HCT116 (cell line): ENCODE measurements at regions not wholly inside any gene's neighbourhood (a gene's known extent, or its start where the extent isn't known, plus 50 kb on each side); places are given as distances from the start of the nearest gene placed in this dataset.

Source experiments
- ATAC-seq: fragments of 200-7000 bp; cut with Tn5 transposase; 2 replicates; pipeline ENCODE4 v1.9.1; 2020; ENCODE audit warnings: mild to moderate bottlenecking, moderate library complexity
- BruUV-seq: library from RNA; stranded (reverse); fragments of 400-500 nt; replicated peaks from 2 replicates; lab custom pipeline; 2021; lab: Mats Ljungman, UMichigan
- CTCF ChIA-PET: fragments of 300-600 bp; sonication (Branson Sonifier 250); formaldehyde crosslinking; loops from one replicate; lab custom pipeline; 2021; ENCODE audit warnings: antibody characterized with exemption; lab: Charles Lee
- POLR2A ChIA-PET: fragments of 300-600, 350-600 bp; sonication (Branson Sonifier 250); formaldehyde crosslinking; loops from one replicate; lab custom pipeline; 2021; ENCODE audit warnings: antibody characterized with exemption; lab: Charles Lee
- RAD21 ChIA-PET, 2 experiments: fragments of 300-600 bp; sonication (Branson Sonifier 250); formaldehyde crosslinking; loops; one replicate each; lab custom pipeline; 2023; ENCODE audit warnings: low total read pairs in 2 of 2; ENCODE audit not compliant: uncharacterized antibody in 2 of 2, unreplicated experiment in 2 of 2, low non-redundant PET in 1 of 2; lab: Charles Lee
- DNase-seq: peaks from one replicate; pipeline ENCODE4 v3.0.0-alpha.2; 2010; ENCODE audit warnings: low read depth, low spot score
- H2AFZ ChIP-seq: fragments of 200-600 bp; shearing (Covaris generic), sonication (generic); 2 replicates; pipeline ENCODE4 v1.6.1; 2017; ENCODE audit warnings: low read depth, mixed run types, mixed read lengths, antibody characterized with exemption, low read length; ENCODE audit not compliant: poor library complexity, severe bottlenecking
- H3K27ac ChIP-seq: 2 replicates; pipeline ENCODE4 v1.5.1; 2012; ENCODE audit warnings: low read depth, low read length
- H3K27me3 ChIP-seq: fragments of 200-600 bp; sonication (generic); 2 replicates; pipeline ENCODE4 v1.6.1; 2016; ENCODE audit warnings: mixed run types, low read length, mixed read lengths; ENCODE audit not compliant: insufficient read depth
- H3K36me3 ChIP-seq, 2 experiments: fragments of 200-500 bp in 1 of 2; fragments of 200-600 bp in 1 of 2; sonication (Bioruptor generic) in 1 of 2; sonication (generic) in 1 of 2; 2 replicates each; pipeline versions ENCODE4 v1.5.1 to v1.6.1; 2014 to 2016; ENCODE audit warnings: low read length in 2 of 2, inconsistent platforms in 1 of 2, mixed read lengths in 1 of 2, mixed run types in 1 of 2; ENCODE audit not compliant: insufficient read depth in 2 of 2, control insufficient read depth in 1 of 2
- H3K4me1 ChIP-seq, 2 experiments: fragments of 200-600 bp in 1 of 2; sonication (generic) in 1 of 2; 2 replicates each; pipeline versions ENCODE4 v1.5.1 to v1.6.1; 2012 to 2017; ENCODE audit warnings: low read length in 2 of 2, inconsistent platforms in 1 of 2, mild to moderate bottlenecking in 1 of 2, mixed read lengths in 1 of 2, mixed run types in 1 of 2, moderate library complexity in 1 of 2; ENCODE audit not compliant: insufficient read depth in 2 of 2, control insufficient read depth in 1 of 2
- H3K4me2 ChIP-seq: fragments of 200-600 bp; sonication (generic); 2 replicates; pipeline ENCODE4 v1.6.1; 2017; ENCODE audit warnings: mixed run types, low read length, mixed read lengths
- H3K4me3 ChIP-seq, 2 experiments: fragments of 200-600 bp in 1 of 2; sonication (generic) in 1 of 2; replicated peaks in 1 of 2; 2 replicates each; pipeline ENCODE4 v1.5.1; 2011 to 2016; ENCODE audit warnings: low read length in 2 of 2, control low read depth in 1 of 2, low read depth in 1 of 2, mild to moderate bottlenecking in 1 of 2, mixed read lengths in 1 of 2, mixed run types in 1 of 2
- H3K79me2 ChIP-seq: fragments of 200-600 bp; sonication (generic); 2 replicates; pipeline ENCODE4 v1.6.1; 2017; ENCODE audit warnings: mild to moderate bottlenecking, mixed run types, low read length, moderate library complexity, mixed read lengths; ENCODE audit not compliant: insufficient read depth
- H3K9ac ChIP-seq: fragments of 200-600 bp; sonication (generic); 2 replicates; pipeline ENCODE4 v1.6.1; 2016; ENCODE audit warnings: low read length, mixed read lengths
- H3K9me2 ChIP-seq: fragments of 200-600 bp; sonication (generic), shearing (Covaris generic); 2 replicates; pipeline ENCODE4 v1.6.1; 2017; ENCODE audit warnings: mixed run types, mild to moderate bottlenecking, moderate library complexity; ENCODE audit not compliant: insufficient read depth
- H3K9me3 ChIP-seq, 2 experiments: fragments of 200-500 bp in 1 of 2; fragments of 200-600 bp in 1 of 2; sonication (Bioruptor generic) in 1 of 2; sonication (generic) in 1 of 2; 2 replicates each; pipeline ENCODE4 v1.6.1; 2014 to 2017; ENCODE audit warnings: low read length in 2 of 2, mixed read lengths in 2 of 2, inconsistent platforms in 1 of 2, low read depth in 1 of 2, mild to moderate bottlenecking in 1 of 2, mixed run types in 1 of 2, moderate library complexity in 1 of 2; ENCODE audit not compliant: control insufficient read depth in 1 of 2, insufficient read depth in 1 of 2
- H4K20me1 ChIP-seq: fragments of 200-600 bp; sonication (generic), shearing (Covaris generic); 2 replicates; pipeline ENCODE4 v1.6.1; 2017; ENCODE audit warnings: mixed run types, mild to moderate bottlenecking, moderate library complexity; ENCODE audit not compliant: insufficient read depth
- ATF3 ChIP-seq: IDR thresholded peaks from 2 replicates; pipeline ENCODE4 v1.6.1; 2012
- CBX3 ChIP-seq: IDR thresholded peaks from 2 replicates; pipeline ENCODE4 v1.6.1; 2012; ENCODE audit warnings: low read depth
- CTCF ChIP-seq, 3 experiments: fragments of 200-600 bp in 1 of 3; sonication (generic) in 1 of 3; IDR thresholded peaks in 2 of 3; conservative IDR thresholded peaks in 1 of 3; 2 replicates each; pipeline ENCODE4 v1.5.1; 2012 to 2017; ENCODE audit warnings: low read depth in 2 of 3, low read length in 2 of 3, antibody characterized with exemption in 1 of 3, borderline replicate concordance in 1 of 3, control low read depth in 1 of 3, mild to moderate bottlenecking in 1 of 3, mixed read lengths in 1 of 3, mixed run types in 1 of 3, moderate library complexity in 1 of 3; ENCODE audit not compliant: insufficient read depth in 1 of 3
- EGR1 ChIP-seq: IDR thresholded peaks from 2 replicates; pipeline ENCODE4 v1.6.1; 2012; ENCODE audit warnings: low read depth
- ELF1 ChIP-seq: IDR thresholded peaks from 2 replicates; pipeline ENCODE4 v1.6.1; 2012; ENCODE audit warnings: low read depth, borderline replicate concordance
- EZH2 ChIP-seq: fragments of 200-600 bp; sonication (generic); IDR thresholded peaks from 2 replicates; pipeline ENCODE4 v1.6.1; 2017; ENCODE audit warnings: antibody characterized with exemption, mixed run types
- EZH2phosphoT487 ChIP-seq: fragments of 200-600 bp; IDR thresholded peaks from 2 replicates; pipeline ENCODE4 v1.6.1; 2018; ENCODE audit warnings: antibody characterized with exemption, borderline replicate concordance
- FOSL1 ChIP-seq: IDR thresholded peaks from 2 replicates; pipeline ENCODE4 v1.6.1; 2012; ENCODE audit warnings: low read depth
- JUND ChIP-seq: IDR thresholded peaks from 2 replicates; pipeline ENCODE4 v1.6.1; 2012
- POLR2A ChIP-seq: IDR thresholded peaks from 2 replicates; pipeline ENCODE4 v1.7.0; 2011; ENCODE audit warnings: borderline replicate concordance; ENCODE audit not compliant: insufficient read depth, insufficient read length; ENCODE audit errors: extremely low read depth
- POLR2AphosphoS5 ChIP-seq: IDR thresholded peaks from 2 replicates; pipeline ENCODE4 v1.6.1; 2011; ENCODE audit warnings: mild to moderate bottlenecking, low read depth, low read length, moderate library complexity
- RAD21 ChIP-seq: IDR thresholded peaks from 2 replicates; pipeline ENCODE4 v1.6.1; 2012; ENCODE audit warnings: low read depth, mild to moderate bottlenecking
- SP1 ChIP-seq: IDR thresholded peaks from 2 replicates; pipeline ENCODE4 v1.6.1; 2012; ENCODE audit warnings: low read depth
- SRF ChIP-seq: IDR thresholded peaks from 2 replicates; pipeline ENCODE4 v1.6.1; 2012; ENCODE audit warnings: low read depth
- YY1 ChIP-seq: IDR thresholded peaks from 2 replicates; pipeline ENCODE4 v1.6.1; 2011; ENCODE audit warnings: low read length, low read depth, moderate library complexity, mild to moderate bottlenecking; ENCODE audit not compliant: insufficient replicate concordance; ENCODE audit errors: extremely low read depth
- ZFX ChIP-seq: fragments of 450-650 bp; IDR thresholded peaks from 2 replicates; pipeline ENCODE4 v1.6.1; 2017
- intact Hi-C: fragments of 100-400 bp; cut with micrococcal nuclease; formaldehyde crosslinking; loops from 2 replicates; pipeline ENCODE4 v1.10.0; 2022

- Histone ChIP-seq H3K9me3 (no peaks in the 10 kb centered on the region), H3K4me3 (no peak overlapping the region), H3K9ac (no peak overlapping the region), H2AFZ (no peak overlapping the region)
- RAD21 ChIA-PET, result no interaction called here
- ATAC-seq (no peak), DNase-seq (no peak)
- TF ChIP-seq ELF1 (no peak), YY1 (no peak), CTCF (IDR thresholded peaks at IDR 0.05 in 2 of 3, conservative IDR thresholded peaks at IDR 0.05 in 1 of 3; ENCODE audit: borderline replicate concordance in 1 of 3, insufficient read depth in 1 of 3, low read depth in 2 of 3, low read length in 2 of 3) (no peak), RAD21 (no peak), SP1 (no peak), FOSL1 (no peak), SRF (no peak), POLR2A (no peak), EZH2 (no peak), EGR1 (no peak), POLR2AphosphoS5 (no peak), JUND (no peak), CBX3 (no peak), ZFX (no peak), EZH2phosphoT487 (no peak), ATF3 (no peak)
- TF ChIP-seq, all 23 proteins: peak for 0
- no peaks in the 10 kb centered on the region for H3K79me2 ChIP-seq
- ChIA-PET CTCF (no interaction called here), POLR2A (no interaction called here)
- no peaks in the 10 kb centered on the region for H3K27me3 ChIP-seq
- no peaks in the 10 kb centered on the region for H3K9me2 ChIP-seq
- no peak overlapping the region for H3K27ac ChIP-seq
- no peaks in the 10 kb centered on the region for H4K20me1 ChIP-seq
- peaks cover 2 to 12% of the 10 kb centered on the region in 2 experiments; a peak in 3 of 4 replicates for H3K4me1 ChIP-seq
- no TSS peak for BruUV-seq
- no peak overlapping the region for H3K4me2 ChIP-seq
- H3K36me3 ChIP-seq, result no peaks in the 10 kb centered on the region
- intact Hi-C loops, result no loop called here
Measured at GRCh38 chr5:172531704-172532026, 77.3 kb upstream of the SH3PXD2B start.
